SK-N-MC (cell line): ENCODE measurements at regions not wholly inside any gene's neighbourhood (a gene's known extent, or its start where the extent isn't known, plus 50 kb on each side); places are given as distances from the start of the nearest gene placed in this dataset.

Source experiments
- FOXP2 ChIP-seq: optimal IDR thresholded peaks from 2 replicates; pipeline ENCODE3; 2011; ENCODE audit warnings: mild to moderate bottlenecking, moderate library complexity; ENCODE audit not compliant: insufficient read depth; ENCODE audit errors: extremely low read length, control extremely low read depth
- POLR2AphosphoS5 ChIP-seq: IDR thresholded peaks from 2 replicates; pipeline ENCODE4 v1.6.1; 2012; ENCODE audit warnings: mild to moderate bottlenecking, low read depth, low read length, borderline replicate concordance

DNA sequence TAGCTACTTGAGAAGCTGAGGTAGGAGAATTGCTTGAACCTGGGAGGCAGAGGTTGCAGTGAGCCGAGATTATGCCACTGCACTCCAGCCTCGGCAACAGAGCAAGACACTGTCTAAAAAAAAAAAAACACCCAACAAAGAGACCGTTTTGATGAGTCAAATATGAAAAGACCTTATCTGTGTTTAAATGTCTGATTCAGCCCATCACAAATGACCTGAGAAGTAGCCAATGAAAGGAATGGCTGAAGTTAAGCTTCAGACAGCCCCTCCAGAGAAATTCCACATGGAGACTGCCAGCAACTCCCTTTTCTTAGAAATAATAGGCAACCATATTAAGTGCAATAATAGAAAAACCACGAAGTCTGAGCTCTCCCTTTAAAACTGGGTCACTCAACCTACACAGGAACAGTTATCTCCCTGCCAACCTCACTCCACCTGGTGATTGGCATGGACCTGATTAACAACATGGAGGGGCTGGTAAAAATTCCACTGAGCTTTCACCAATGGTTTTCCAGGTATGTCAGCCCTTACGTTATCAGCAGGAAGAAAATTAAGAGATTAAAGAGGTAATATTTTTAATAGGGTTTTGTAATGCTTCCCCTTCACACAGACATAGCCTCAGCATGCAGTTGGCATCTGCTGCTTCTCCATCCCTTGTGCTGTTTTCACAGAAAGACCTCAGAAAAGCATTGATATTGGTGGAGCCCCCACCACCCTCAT, 238.1 kb upstream of the STT3B start:
- no peak for TF ChIP-seq FOXP2
- no peak for TF ChIP-seq POLR2AphosphoS5
